Activated CD8-positive, alpha-beta T cell treated with anti-CD3 and anti-CD28 coated beads for 36 hours (primary cell): ENCODE measurements at regions not wholly inside any gene's neighbourhood (a gene's known extent, or its start where the extent isn't known, plus 50 kb on each side); places are given as distances from the start of the nearest gene placed in this dataset.

Experiments
- ATAC-seq: fragments of 200-7000 bp; cut with Tn5 transposase; one replicate; pipeline ENCODE4 v1.10.0; 2021; ENCODE audit warnings: mild to moderate bottlenecking, moderate library complexity
- CTCF ChIA-PET: fragments of 350-600 bp; sonication (Branson Sonifier 250); formaldehyde crosslinking; loops from one replicate; lab custom pipeline; 2021; ENCODE audit warnings: antibody characterized with exemption; lab: Charles Lee
- POLR2A ChIA-PET: fragments of 350-600 bp; sonication (Branson Sonifier 250); formaldehyde crosslinking; loops from one replicate; lab custom pipeline; 2021; ENCODE audit warnings: antibody characterized with exemption; lab: Charles Lee
- DNase-seq: peaks from one replicate; pipeline ENCODE4 v3.0.0-alpha.2; 2020
- H3K27ac Mint-ChIP-seq: one replicate; pipeline ENCODE4 v1.8.0; 2021; ENCODE audit warnings: mild to moderate bottlenecking, mixed read lengths
- H3K27me3 Mint-ChIP-seq: one replicate; pipeline ENCODE4 v1.8.0; 2021; ENCODE audit warnings: mixed read lengths
- H3K36me3 Mint-ChIP-seq: one replicate; pipeline ENCODE4 v1.8.0; 2021; ENCODE audit warnings: low read depth, mixed read lengths
- H3K4me1 Mint-ChIP-seq: one replicate; pipeline ENCODE4 v1.8.0; 2021; ENCODE audit warnings: low read depth, mixed read lengths
- H3K4me3 Mint-ChIP-seq: one replicate; pipeline ENCODE4 v1.8.0; 2021; ENCODE audit warnings: mild to moderate bottlenecking, moderate library complexity, mixed read lengths
- H3K9me3 Mint-ChIP-seq: one replicate; pipeline ENCODE4 v1.8.0; 2021; ENCODE audit warnings: mixed read lengths
- CTCF ChIP-seq: fragments of 200-600 bp; IDR thresholded peaks from one replicate; pipeline ENCODE4 v1.8.0; 2022; ENCODE audit warnings: antibody characterized with exemption, mild to moderate bottlenecking
- intact Hi-C: fragments of 100-400 bp; cut with micrococcal nuclease; formaldehyde crosslinking; loops from one replicate; pipeline ENCODE4 v1.10.0; 2022

GRCh38 chr3:194076475-194076874 is 59.5 kb upstream of the HES1 start:
- H3K27ac Mint-ChIP-seq: no peak overlapping the region
- H3K4me3 Mint-ChIP-seq: no peak overlapping the region
- peaks cover 35% of the 10 kb centered on the region for H3K27me3 Mint-ChIP-seq
- DNase-seq: no peak
- no peak for ATAC-seq
- no peaks in the 10 kb centered on the region for H3K36me3 Mint-ChIP-seq
- TF ChIP-seq CTCF: no peak
- POLR2A ChIA-PET: no interaction called here
- CTCF ChIA-PET: no interaction called here
- peaks cover 4% of the 10 kb centered on the region for H3K4me1 Mint-ChIP-seq
- intact Hi-C loops: no loop called here
- no peaks in the 10 kb centered on the region for H3K9me3 Mint-ChIP-seq

GRCh38 chr3:194077602-194078001 is 58.3 kb upstream of the HES1 start:
- no peak for DNase-seq

GRCh38 chr3:194078045-194078821 is 57.7 kb upstream of the HES1 start:
- intact Hi-C loops: no loop called here
- no peak overlapping the region for H3K4me3 Mint-ChIP-seq
- ChIA-PET CTCF (no interaction called here), POLR2A (no interaction called here)
- no peak for TF ChIP-seq CTCF
- no peaks in the 10 kb centered on the region for H3K4me1 Mint-ChIP-seq
- no peak for DNase-seq
- ATAC-seq: no peak
- H3K27ac Mint-ChIP-seq: no peak overlapping the region
- H3K9me3 Mint-ChIP-seq: no peaks in the 10 kb centered on the region
- H3K36me3 Mint-ChIP-seq: no peaks in the 10 kb centered on the region
- peaks cover 28% of the 10 kb centered on the region for H3K27me3 Mint-ChIP-seq

More at GRCh38 chr3:194077602-194078001, 58.3 kb upstream of the HES1 start:
- H3K27ac Mint-ChIP-seq: no peak overlapping the region
- no peaks in the 10 kb centered on the region for H3K36me3 Mint-ChIP-seq
- no peak for ATAC-seq
- no peaks in the 10 kb centered on the region for H3K9me3 Mint-ChIP-seq
- CTCF ChIA-PET: no interaction called here
- H3K4me3 Mint-ChIP-seq: no peak overlapping the region
- POLR2A ChIA-PET: no interaction called here
- no peaks in the 10 kb centered on the region for H3K4me1 Mint-ChIP-seq
- intact Hi-C loops: no loop called here
- TF ChIP-seq CTCF: no peak
- peaks cover 29% of the 10 kb centered on the region for H3K27me3 Mint-ChIP-seq

GRCh38 chr3:194079702-194080172 is 56.2 kb upstream of the HES1 start:
- DNase-seq (no peak), ATAC-seq (no peak)
- TF ChIP-seq CTCF: no peak
- Mint-ChIP-seq H3K27me3 (peaks cover 21% of the 10 kb centered on the region), H3K36me3 (no peaks in the 10 kb centered on the region), H3K9me3 (no peaks in the 10 kb centered on the region), H3K4me1 (peaks cover 6% of the 10 kb centered on the region), H3K27ac (no peak overlapping the region), H3K4me3 (no peak overlapping the region)
- intact Hi-C loops: no loop called here
- CTCF ChIA-PET: no interaction called here
- POLR2A ChIA-PET: no interaction called here

- no peak overlapping the region for H3K4me3 Mint-ChIP-seq
- ChIA-PET POLR2A (no interaction called here), CTCF (no interaction called here)
- intact Hi-C loops: no loop called here
- H3K9me3 Mint-ChIP-seq: no peaks in the 10 kb centered on the region
- H3K27ac Mint-ChIP-seq: no peak overlapping the region
- ATAC-seq (no peak), DNase-seq (no peak)
- no peaks in the 10 kb centered on the region for H3K36me3 Mint-ChIP-seq
- no peak for TF ChIP-seq CTCF
- peaks cover 16% of the 10 kb centered on the region for H3K27me3 Mint-ChIP-seq
- H3K4me1 Mint-ChIP-seq: peaks cover 6% of the 10 kb centered on the region
Measured at GRCh38 chr3:194080436-194080835, 55.5 kb upstream of the HES1 start.
